ENCODE measurements at regions not wholly inside any gene's neighbourhood (a gene's known extent, or its start where the extent isn't known, plus 50 kb on each side); places are given as distances from the start of the nearest gene placed in this dataset.

DNA sequence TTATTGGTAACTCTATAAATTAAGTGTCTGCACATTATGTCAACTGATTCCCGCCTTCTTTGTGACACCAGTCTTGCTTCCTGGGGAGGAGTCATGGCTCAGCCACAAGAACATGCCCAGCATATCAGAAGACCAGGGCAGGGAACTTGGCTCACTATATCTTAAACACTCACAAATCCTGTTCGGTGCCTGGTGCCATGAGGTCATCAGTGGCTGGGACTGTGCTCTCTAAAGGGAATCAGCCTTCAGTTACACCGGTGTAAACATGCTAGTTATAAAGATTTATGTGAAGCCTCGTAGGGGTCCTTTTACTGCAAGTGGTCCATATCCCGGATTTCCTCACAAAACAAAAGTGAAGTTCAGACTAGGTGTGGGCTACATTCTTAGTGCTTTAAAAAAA is 73.1 kb upstream of the ZNF521 start:
- in situ Hi-C loops (cut with MboI; ENCODE audit: low pct_ligation_motif_present in 1 of 4, low pct_unique_long_range_greater_than_20kb in 1 of 4, low sequenced_read_pairs in 3 of 4): no loop called here
- Histone ChIP-seq H3K36me3 (no peaks in the 10 kb centered on the region), H3K4me1 (no peaks in the 10 kb centered on the region), H3K4me3 (no peak overlapping the region), H3K9me3 (no peaks in the 10 kb centered on the region), H3K27ac (no peak overlapping the region), H3K27me3 (no peaks in the 10 kb centered on the region)
- intact Hi-C loops (cut with DNase I; ENCODE audit: low total_unique reads): no loop called here
- TF ChIP-seq EP300 (IDR thresholded peaks at IDR 0.05; ENCODE audit: low read depth) (no peak), POLR2AphosphoS5 (IDR thresholded peaks at IDR 0.05) (no peak), POLR2A (IDR thresholded peaks at IDR 0.05) (no peak)
- TF ChIP-seq, protein P1, sequence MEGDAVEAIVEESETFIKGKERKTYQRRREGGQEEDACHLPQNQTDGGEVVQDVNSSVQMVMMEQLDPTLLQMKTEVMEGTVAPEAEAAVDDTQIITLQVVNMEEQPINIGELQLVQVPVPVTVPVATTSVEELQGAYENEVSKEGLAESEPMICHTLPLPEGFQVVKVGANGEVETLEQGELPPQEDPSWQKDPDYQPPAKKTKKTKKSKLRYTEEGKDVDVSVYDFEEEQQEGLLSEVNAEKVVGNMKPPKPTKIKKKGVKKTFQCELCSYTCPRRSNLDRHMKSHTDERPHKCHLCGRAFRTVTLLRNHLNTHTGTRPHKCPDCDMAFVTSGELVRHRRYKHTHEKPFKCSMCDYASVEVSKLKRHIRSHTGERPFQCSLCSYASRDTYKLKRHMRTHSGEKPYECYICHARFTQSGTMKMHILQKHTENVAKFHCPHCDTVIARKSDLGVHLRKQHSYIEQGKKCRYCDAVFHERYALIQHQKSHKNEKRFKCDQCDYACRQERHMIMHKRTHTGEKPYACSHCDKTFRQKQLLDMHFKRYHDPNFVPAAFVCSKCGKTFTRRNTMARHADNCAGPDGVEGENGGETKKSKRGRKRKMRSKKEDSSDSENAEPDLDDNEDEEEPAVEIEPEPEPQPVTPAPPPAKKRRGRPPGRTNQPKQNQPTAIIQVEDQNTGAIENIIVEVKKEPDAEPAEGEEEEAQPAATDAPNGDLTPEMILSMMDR (IDR thresholded peaks at IDR 0.05): no peak
- DNase-seq: no peak
- 31 to 45% methylated on average over 4 to 5 of the region's 5 CpGs for WGBS, 2 donors (ENCODE audit: low coverage in 1 of 2)

DNA sequence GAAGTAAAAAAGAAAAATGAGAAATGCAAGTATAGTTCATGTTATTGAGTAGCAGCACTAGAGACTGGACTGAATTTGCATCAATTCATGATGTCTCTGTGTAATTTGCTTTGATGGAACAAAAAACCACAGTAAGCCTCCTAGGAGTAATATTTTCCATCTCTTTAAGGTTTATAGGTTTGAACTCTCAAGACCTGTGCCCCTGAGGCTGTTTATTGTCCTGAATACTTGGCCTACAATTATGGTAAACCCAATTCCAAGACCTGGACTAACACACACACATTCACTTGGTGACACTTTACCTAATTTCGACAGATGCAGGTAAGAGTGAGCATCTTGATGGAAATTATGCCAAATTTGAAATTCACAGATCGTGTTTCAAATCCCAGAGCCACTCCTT is 71.8 kb upstream of the ZNF521 start:
- intact Hi-C loops (cut with DNase I; ENCODE audit: low total_unique reads): no loop called here
- no peaks in the 10 kb centered on the region for H3K27me3 ChIP-seq
- H3K36me3 ChIP-seq: no peaks in the 10 kb centered on the region
- H3K4me3 ChIP-seq: no peak overlapping the region
- no peaks in the 10 kb centered on the region for H3K9me3 ChIP-seq
- H3K27ac ChIP-seq: no peak overlapping the region
- TF ChIP-seq, protein P1 (IDR thresholded peaks at IDR 0.05): no peak
- TF ChIP-seq POLR2AphosphoS5 (IDR thresholded peaks at IDR 0.05) (no peak), EP300 (IDR thresholded peaks at IDR 0.05; ENCODE audit: low read depth) (no peak), POLR2A (IDR thresholded peaks at IDR 0.05) (no peak)
- in situ Hi-C loops (cut with MboI; ENCODE audit: low pct_ligation_motif_present in 1 of 4, low pct_unique_long_range_greater_than_20kb in 1 of 4, low sequenced_read_pairs in 3 of 4): no loop called here
- H3K4me1 ChIP-seq: no peaks in the 10 kb centered on the region
- WGBS, 2 donors (ENCODE audit: low coverage in 1 of 2): 66 to 69% methylated on average over 2 of the region's 2 CpGs
- no peak for DNase-seq

DNA sequence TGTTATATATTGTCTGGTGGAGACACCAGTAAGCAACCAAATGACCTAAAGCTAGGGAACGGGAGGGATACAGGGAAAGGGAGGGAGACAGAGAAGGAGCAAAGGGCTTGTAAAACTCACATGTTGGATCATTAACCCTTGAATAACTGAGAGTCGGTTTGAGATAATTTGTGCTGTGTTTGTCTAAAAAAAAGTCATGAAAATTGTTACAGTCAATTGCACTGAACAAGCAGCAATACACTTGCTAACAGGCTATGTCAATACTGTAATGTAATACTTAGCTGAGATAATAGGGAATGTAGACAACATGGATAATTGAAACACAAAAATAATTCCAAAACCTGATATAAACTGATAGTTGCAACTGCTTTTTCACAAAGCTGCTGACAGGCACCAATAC is 71.3 kb upstream of the ZNF521 start:
- WGBS, 2 donors (ENCODE audit: low coverage in 1 of 2): 47 to 56% methylated on average over 2 of the region's 2 CpGs
- TF ChIP-seq EP300 (IDR thresholded peaks at IDR 0.05; ENCODE audit: low read depth) (no peak), POLR2A (IDR thresholded peaks at IDR 0.05) (no peak), POLR2AphosphoS5 (IDR thresholded peaks at IDR 0.05) (no peak)
- TF ChIP-seq, protein P1 (IDR thresholded peaks at IDR 0.05): no peak
- H3K9me3 ChIP-seq: no peaks in the 10 kb centered on the region
- H3K27ac ChIP-seq: no peak overlapping the region
- H3K27me3 ChIP-seq: no peaks in the 10 kb centered on the region
- no peaks in the 10 kb centered on the region for H3K4me1 ChIP-seq
- intact Hi-C loops (cut with DNase I; ENCODE audit: low total_unique reads): no loop called here
- DNase-seq: no peak
- H3K36me3 ChIP-seq: no peaks in the 10 kb centered on the region
- in situ Hi-C loops (cut with MboI; ENCODE audit: low pct_ligation_motif_present in 1 of 4, low pct_unique_long_range_greater_than_20kb in 1 of 4, low sequenced_read_pairs in 3 of 4): no loop called here
- H3K4me3 ChIP-seq: no peak overlapping the region

DNA sequence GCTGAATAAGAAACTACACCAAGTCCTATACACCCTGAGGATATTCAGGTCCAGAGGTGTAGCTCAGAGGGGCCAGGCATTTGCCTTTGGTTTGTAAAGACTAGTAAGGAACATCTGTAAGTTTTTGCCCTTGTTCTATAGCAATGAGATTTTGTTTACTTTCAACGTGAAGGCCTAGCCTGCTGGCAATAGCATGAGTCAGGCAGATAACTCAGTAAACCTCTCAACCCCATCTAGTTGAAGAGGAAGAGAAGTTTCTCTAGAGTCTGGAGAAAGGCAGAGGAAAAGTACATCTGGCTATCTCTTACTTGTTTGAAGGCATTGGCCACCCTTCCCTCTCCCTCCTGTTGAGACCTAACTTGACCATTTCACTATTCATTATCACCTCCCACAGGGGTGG is 70.3 kb upstream of the ZNF521 start:
- Histone ChIP-seq H3K27ac (no peak overlapping the region), H3K4me3 (no peak overlapping the region), H3K36me3 (no peaks in the 10 kb centered on the region), H3K27me3 (no peaks in the 10 kb centered on the region), H3K9me3 (no peaks in the 10 kb centered on the region), H3K4me1 (no peaks in the 10 kb centered on the region)
- WGBS, 2 donors (ENCODE audit: low coverage in 1 of 2): 33 to 37% methylated on average over 1 of the region's 1 CpG
- TF ChIP-seq, protein P1 (IDR thresholded peaks at IDR 0.05): no peak
- TF ChIP-seq EP300 (IDR thresholded peaks at IDR 0.05; ENCODE audit: low read depth) (no peak), POLR2AphosphoS5 (IDR thresholded peaks at IDR 0.05) (no peak), POLR2A (IDR thresholded peaks at IDR 0.05) (no peak)
- intact Hi-C loops (cut with DNase I; ENCODE audit: low total_unique reads): no loop called here
- no peak for DNase-seq
- in situ Hi-C loops (cut with MboI; ENCODE audit: low pct_ligation_motif_present in 1 of 4, low pct_unique_long_range_greater_than_20kb in 1 of 4, low sequenced_read_pairs in 3 of 4): no loop called here

All from transverse colon (tissue), 4 donors.